GM19240 (cell line): ENCODE measurements at regions not wholly inside any gene's neighbourhood (a gene's known extent, or its start where the extent isn't known, plus 50 kb on each side); places are given as distances from the start of the nearest gene placed in this dataset.

Source experiments
- DNase-seq: peaks from one replicate; pipeline ENCODE4 v3.0.0; 2011; ENCODE audit warnings: low spot score; ENCODE audit not compliant: insufficient read length

- DNase-seq, result no peak
Observed at GRCh38 chr15:57823325-57823882, 116.9 kb downstream of the POLR2M start.

GRCh38 chr15:57824186-57824585, 117.7 kb downstream of the POLR2M start:
- no peak for DNase-seq

- DNase-seq, result no peak
Observed at GRCh38 chr15:57827021-57827420, 120.5 kb downstream of the POLR2M start.

- no peak for DNase-seq
Observed at GRCh38 chr15:57827971-57828370, 121.5 kb downstream of the POLR2M start.

- no peak for DNase-seq
Observed at GRCh38 chr15:57832183-57832582, 125.7 kb downstream of the POLR2M start.

GRCh38 chr15:57835119-57835518, 128.6 kb downstream of the POLR2M start:
- DNase-seq, result no peak

- no peak for DNase-seq
Observed at GRCh38 chr15:57849317-57849716, 142.8 kb downstream of the POLR2M start.

GRCh38 chr15:57854531-57854930, 148.0 kb downstream of the POLR2M start:
- no peak for DNase-seq

- no peak for DNase-seq
Observed at GRCh38 chr15:57857871-57858270, 151.4 kb downstream of the POLR2M start.

GRCh38 chr15:57859130-57859685, 152.7 kb downstream of the POLR2M start:
- no peak for DNase-seq

- DNase-seq, result peak; percentile 8
Observed at GRCh38 chr15:57861034-57861638, 154.6 kb downstream of the POLR2M start.

GRCh38 chr15:57861815-57862586, 155.5 kb downstream of the POLR2M start:
- DNase-seq, result no peak

- no peak for DNase-seq
Observed at GRCh38 chr15:57862761-57863160, 156.2 kb downstream of the POLR2M start.

- no peak for DNase-seq
Observed at GRCh38 chr15:57865294-57865693, 158.8 kb downstream of the POLR2M start.

- no peak for DNase-seq
Observed at GRCh38 chr15:57866149-57866736, 159.7 kb downstream of the POLR2M start.

- no peak for DNase-seq
Observed at GRCh38 chr15:57867970-57868798, 161.7 kb downstream of the POLR2M start.

GRCh38 chr15:57870667-57871066, 164.2 kb downstream of the POLR2M start:
- DNase-seq, result no peak

- no peak for DNase-seq
Observed at GRCh38 chr15:57872281-57873030, 165.9 kb downstream of the POLR2M start.

GRCh38 chr15:57873564-57874209, 167.2 kb downstream of the POLR2M start:
- no peak for DNase-seq

- DNase-seq, result no peak
Observed at GRCh38 chr15:57875347-57875746, 168.8 kb downstream of the POLR2M start.
